B cell (primary cell): ENCODE measurements at regions not wholly inside any gene's neighbourhood (a gene's known extent, or its start where the extent isn't known, plus 50 kb on each side); places are given as distances from the start of the nearest gene placed in this dataset.

ENCODE experiments used
- ATAC-seq: fragments of 200-7000 bp; cut with Tn5 transposase; one replicate; pipeline ENCODE4 v1.10.0; 2021; ENCODE audit warnings: low read depth, mild to moderate bottlenecking, moderate number of reproducible peaks, moderate library complexity
- CTCF ChIA-PET: fragments of 350-600 bp; sonication (Branson Sonifier 250); formaldehyde crosslinking; loops from one replicate; lab custom pipeline; 2021; ENCODE audit warnings: antibody characterized with exemption, inconsistent platforms; lab: Charles Lee
- POLR2A ChIA-PET: fragments of 350-600 bp; sonication (Branson Sonifier 250); formaldehyde crosslinking; loops from one replicate; lab custom pipeline; 2021; ENCODE audit warnings: antibody characterized with exemption; lab: Charles Lee
- DNase-seq: peaks from one replicate; pipeline ENCODE4 v3.0.0; 2013
- H2AFZ ChIP-seq: 2 replicates; pipeline ENCODE4 v1.6.1; 2012; ENCODE audit warnings: mild to moderate bottlenecking, low read depth, low read length; ENCODE audit not compliant: insufficient read depth, poor library complexity, severe bottlenecking
- H3K27ac ChIP-seq, 2 donors: 1 replicate in 1 of 2; 2 replicates in 1 of 2; pipeline ENCODE4 v1.5.1; 2012 to 2013; ENCODE audit warnings: low read length in 2 of 2, mild to moderate bottlenecking in 2 of 2, moderate library complexity in 1 of 2
- H3K27me3 ChIP-seq, 4 experiments: fragments of 200-600 bp in 1 of 4; sonication (generic) in 1 of 4; replicated peaks in 1 of 4; 1 replicate in 2 of 4; 2 replicates in 2 of 4; pipeline versions ENCODE4 v1.6.1 to v1.7.0; 2013 to 2016; ENCODE audit warnings: low read length in 3 of 4, mild to moderate bottlenecking in 2 of 4, mixed read lengths in 1 of 4, moderate library complexity in 1 of 4; ENCODE audit not compliant: insufficient read depth in 4 of 4, control insufficient read depth in 3 of 4; ENCODE audit errors: control extremely low read depth in 1 of 4
- H3K36me3 ChIP-seq, 2 experiments: replicated peaks in 1 of 2; 1 replicate in 1 of 2; 2 replicates in 1 of 2; pipeline versions ENCODE4 v1.6.1 to v1.7.1; 2013; ENCODE audit warnings: low read length in 1 of 2; ENCODE audit not compliant: insufficient read depth in 2 of 2, control insufficient read depth in 1 of 2; ENCODE audit errors: control extremely low read depth in 1 of 2, extremely low read depth in 1 of 2
- H3K4me1 ChIP-seq, 2 donors: fragments of 200-600 bp in 1 of 2; sonication (generic) in 1 of 2; 1 replicate in 1 of 2; 2 replicates in 1 of 2; pipeline versions ENCODE4 v1.5.1 to v1.6.1; 2013 to 2017; ENCODE audit warnings: low read length in 2 of 2; ENCODE audit not compliant: control insufficient read depth in 2 of 2, insufficient read depth in 2 of 2
- H3K4me2 ChIP-seq: replicated peaks from 2 replicates; pipeline ENCODE3; 2012; ENCODE audit warnings: mild to moderate bottlenecking, low read depth, low read length; ENCODE audit not compliant: poor library complexity, severe bottlenecking
- H3K4me3 ChIP-seq, 5 experiments: fragments of 200-600 bp in 1 of 5; sonication (generic) in 1 of 5; 1 replicate in 3 of 5; 2 replicates in 2 of 5; pipeline versions ENCODE4 v1.5.1 to v1.7.0; 2011 to 2016; ENCODE audit warnings: low read length in 4 of 5, mild to moderate bottlenecking in 4 of 5, low read depth in 2 of 5, control low read depth in 1 of 5, moderate library complexity in 1 of 5; ENCODE audit not compliant: insufficient read depth in 1 of 5; ENCODE audit errors: control extremely low read depth in 1 of 5, extremely low read depth in 1 of 5
- H3K79me2 ChIP-seq: fragments of 200-600 bp; sonication (generic); one replicate; pipeline ENCODE4 v1.6.0; 2016; ENCODE audit warnings: low read length; ENCODE audit not compliant: control insufficient read depth, insufficient read depth
- H3K9ac ChIP-seq: fragments of 200-600 bp; sonication (generic); 2 replicates; pipeline ENCODE4 v1.6.1; 2017; ENCODE audit warnings: mild to moderate bottlenecking, low read length, moderate library complexity
- H3K9me3 ChIP-seq, 3 donors: one replicate each; pipeline versions ENCODE4 v1.6.1 to v1.7.1; 2013; ENCODE audit warnings: low read length in 2 of 3; ENCODE audit not compliant: control insufficient read depth in 2 of 3, insufficient read depth in 1 of 3; ENCODE audit errors: control extremely low read depth in 1 of 3
- H4K20me1 ChIP-seq: 2 replicates; pipeline ENCODE4 v1.6.0; 2012; ENCODE audit warnings: mild to moderate bottlenecking, low read length; ENCODE audit not compliant: insufficient read depth, control insufficient read depth, poor library complexity, severe bottlenecking
- H3K27ac Mint-ChIP-seq: one replicate; pipeline ENCODE4 v1.8.0; 2021; ENCODE audit warnings: mixed read lengths
- H3K27me3 Mint-ChIP-seq: one replicate; pipeline ENCODE4 v1.8.0; 2021; ENCODE audit warnings: mixed read lengths
- H3K4me1 Mint-ChIP-seq: one replicate; pipeline ENCODE4 v1.8.0; 2021; ENCODE audit warnings: mixed read lengths
- H3K4me3 Mint-ChIP-seq: one replicate; pipeline ENCODE4 v1.8.0; 2021; ENCODE audit warnings: mixed read lengths
- H3K9me3 Mint-ChIP-seq: one replicate; pipeline ENCODE4 v1.8.0; 2022; ENCODE audit warnings: mixed read lengths; ENCODE audit not compliant: insufficient read depth
- CTCF ChIP-seq: fragments of 200-600 bp; IDR thresholded peaks from one replicate; pipeline ENCODE4 v1.8.0; 2022; ENCODE audit warnings: antibody characterized with exemption, mild to moderate bottlenecking
- EZH2 ChIP-seq: IDR thresholded peaks from 2 replicates; pipeline ENCODE4 v1.6.1; 2012; ENCODE audit warnings: borderline replicate concordance, low read depth, mild to moderate bottlenecking, moderate library complexity, low read length; ENCODE audit not compliant: insufficient read depth, poor library complexity, severe bottlenecking
- WGBS: methylation state at CpG from one replicate; pipeline ENCODE4 v1.1.5; 2013; ENCODE audit warnings: missing lambda C conversion rate; ENCODE audit not compliant: insufficient coverage; 5-methylcytosine and 5-hydroxymethylcytosine counted together
- intact Hi-C: fragments of 100-400 bp; cut with micrococcal nuclease; formaldehyde crosslinking; loops from one replicate; pipeline ENCODE4 v1.10.0; 2022

- H3K27me3 Mint-ChIP-seq: no peaks in the 10 kb centered on the region
- no peak for TF ChIP-seq CTCF
- no peak for TF ChIP-seq EZH2
- POLR2A ChIA-PET: no interaction called here
- CTCF ChIA-PET: no interaction called here
- no peaks in the 10 kb centered on the region for H3K4me1 Mint-ChIP-seq
- Histone ChIP-seq H3K4me3 (no peak overlapping the region), H3K9me3 (no peaks in the 10 kb centered on the region), H3K4me2 (no peak overlapping the region), H4K20me1 (no peaks in the 10 kb centered on the region), H3K9ac (no peak overlapping the region), H2AFZ (no peak overlapping the region), H3K27ac (no peak overlapping the region), H3K4me1 (no peaks in the 10 kb centered on the region), H3K36me3 (no peaks in the 10 kb centered on the region), H3K79me2 (no peaks in the 10 kb centered on the region), H3K27me3 (no peaks in the 10 kb centered on the region)
- 33% methylated on average over 1 of the region's 1 CpG for WGBS
- ATAC-seq: no peak
- peaks cover 2% of the 10 kb centered on the region for H3K9me3 Mint-ChIP-seq
- H3K4me3 Mint-ChIP-seq: no peak overlapping the region
- intact Hi-C loops: no loop called here
- H3K27ac Mint-ChIP-seq: no peak overlapping the region
- DNase-seq: no peak
Measured at GRCh38 chr13:67421475-67421874, 191.3 kb upstream of the PCDH9 start.

GRCh38 chr13:67416047-67416925 is 186.2 kb upstream of the PCDH9 start:
- Histone ChIP-seq H3K79me2 (no peaks in the 10 kb centered on the region), H3K27ac (no peak overlapping the region), H2AFZ (no peak overlapping the region), H3K4me3 (no peak overlapping the region), H3K36me3 (no peaks in the 10 kb centered on the region), H3K4me2 (no peak overlapping the region), H3K27me3 (no peaks in the 10 kb centered on the region), H3K9me3 (peaks cover 0 to 3% (median 0%) of the 10 kb centered on the region in 3 donors), H3K9ac (no peak overlapping the region), H4K20me1 (no peaks in the 10 kb centered on the region), H3K4me1 (no peaks in the 10 kb centered on the region)
- POLR2A ChIA-PET: no interaction called here
- Mint-ChIP-seq H3K4me3 (no peak overlapping the region), H3K27ac (no peak overlapping the region), H3K9me3 (peaks cover 2% of the 10 kb centered on the region), H3K4me1 (no peaks in the 10 kb centered on the region), H3K27me3 (no peaks in the 10 kb centered on the region)
- 88% methylated on average over 8 of the region's 9 CpGs for WGBS
- no peak for TF ChIP-seq EZH2
- no peak for TF ChIP-seq CTCF
- no peak for ATAC-seq
- intact Hi-C loops: no loop called here
- CTCF ChIA-PET: no interaction called here
- DNase-seq: no peak
